Suppressor macrophage (primary cell): ENCODE measurements at regions not wholly inside any gene's neighbourhood (a gene's known extent, or its start where the extent isn't known, plus 50 kb on each side); places are given as distances from the start of the nearest gene placed in this dataset.
A peak's percentile ranks its signal among the peaks of the same experiment; 100 is the strongest.

ENCODE experiments used
- DNase-seq, 4 experiments: peaks; one replicate each; pipeline ENCODE4 v3.0.0-alpha.2; 2020 to 2022

GRCh38 chr20:63086421-63087235 lies 79.9 kb upstream of the BHLHE23 start:
- DNase-seq: no peak

- DNase-seq: no peak
These were observed 78.5 kb upstream of the BHLHE23 start for GRCh38 chr20:63085151-63085861.

DNA sequence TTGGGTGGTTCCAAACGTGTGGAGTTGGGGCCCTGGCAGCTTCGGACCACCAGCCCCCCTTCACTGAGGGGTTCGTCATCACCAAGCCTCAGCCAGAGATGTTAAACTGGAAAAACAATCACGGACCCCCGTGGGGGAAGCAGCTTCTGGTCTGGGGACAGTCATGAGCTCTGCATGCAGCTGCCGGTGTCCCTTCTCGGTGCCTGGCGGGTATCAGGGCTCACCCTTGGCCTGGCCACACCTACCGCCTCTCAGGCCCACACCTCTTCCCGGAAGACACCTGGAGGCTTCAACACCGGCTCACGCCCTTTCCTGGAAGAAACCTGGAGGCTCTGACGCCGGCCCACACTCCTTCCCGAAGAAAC lies 77.8 kb upstream of the BHLHE23 start:
- DNase-seq: no peak

DNA sequence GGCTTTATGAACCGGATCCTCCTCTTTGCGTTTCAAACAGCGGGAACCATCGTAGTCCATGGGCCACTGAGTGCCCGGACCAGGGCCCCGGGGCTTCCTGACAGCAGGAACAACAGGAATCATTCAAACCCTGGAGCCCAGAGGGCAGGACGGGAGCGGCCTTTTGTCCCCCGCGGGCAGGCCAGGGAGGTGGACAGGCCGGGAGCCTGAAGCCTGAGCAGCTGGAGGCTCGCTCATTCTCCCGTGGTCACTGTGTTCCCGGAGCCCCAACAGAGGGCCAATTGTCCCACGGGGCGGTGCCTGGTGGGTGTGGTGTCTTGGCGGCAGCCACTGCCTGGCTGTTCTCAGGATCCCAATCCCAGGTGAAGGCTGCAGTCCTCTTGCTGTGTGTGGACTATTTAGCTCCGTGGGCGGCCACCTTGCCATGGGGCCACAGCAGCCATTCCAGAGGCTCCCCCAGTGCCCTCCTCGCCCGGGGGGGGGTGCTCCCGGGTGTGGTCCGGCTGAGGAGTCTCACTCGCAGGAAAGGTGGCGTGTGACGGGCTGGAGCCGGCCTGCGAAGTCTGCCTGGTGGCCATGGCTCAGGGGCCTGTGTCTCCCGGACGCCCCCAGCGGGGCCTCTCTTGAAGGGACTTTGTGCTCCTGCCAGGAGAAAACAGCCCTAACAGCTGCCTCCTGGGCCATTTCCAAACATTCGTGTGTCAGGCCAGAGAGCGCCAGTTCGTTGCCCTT lies 77.2 kb upstream of the BHLHE23 start:
- no peak for DNase-seq

- no peak for DNase-seq
These were observed 76.4 kb upstream of the BHLHE23 start for GRCh38 chr20:63082939-63083735.

- DNase-seq: peak; percentile 13 to 61 (median 35)
These were observed 75.7 kb upstream of the BHLHE23 start for GRCh38 chr20:63082308-63082938.

- DNase-seq: no peak
These were observed 75.1 kb upstream of the BHLHE23 start for GRCh38 chr20:63081831-63082230.

DNA sequence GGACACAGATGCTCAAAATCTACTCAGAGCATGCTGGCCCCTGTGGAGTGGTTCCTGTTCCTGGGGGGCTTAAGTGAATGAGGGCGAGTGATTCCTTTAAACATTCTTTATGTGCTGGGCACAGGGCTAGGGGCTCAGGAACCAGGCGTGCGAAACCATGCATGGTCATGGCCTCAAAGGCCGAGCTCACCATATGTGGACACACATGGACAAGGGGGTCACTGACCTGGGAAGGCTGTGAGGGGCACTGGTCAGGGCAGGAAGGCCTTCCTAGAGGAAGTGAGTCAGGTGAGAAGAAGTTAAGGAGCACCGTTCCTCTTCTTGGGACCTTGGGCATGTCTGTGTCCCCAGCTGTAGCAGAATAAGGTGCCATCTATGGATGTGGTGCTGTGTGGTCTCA lies 74.6 kb upstream of the BHLHE23 start:
- DNase-seq: no peak

DNA sequence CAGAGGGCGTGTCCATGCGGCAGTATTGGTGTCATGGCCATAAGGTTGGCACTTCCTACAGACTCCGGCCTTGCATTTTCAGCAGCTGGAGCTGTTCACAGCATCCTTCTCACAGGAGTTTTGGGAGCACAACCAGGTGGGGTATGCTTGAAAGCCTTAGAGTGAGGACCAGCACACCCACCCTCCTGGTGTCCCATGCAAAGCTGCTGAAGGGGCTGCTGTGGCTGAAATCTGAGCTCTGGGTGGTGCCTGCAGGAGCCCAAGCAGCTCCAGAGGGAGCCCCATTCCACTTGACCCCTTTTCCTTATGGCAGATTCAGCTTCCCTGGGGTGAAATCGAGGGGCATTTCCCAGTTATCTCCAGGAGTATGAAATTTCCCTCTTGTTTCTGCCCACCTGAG lies 74.0 kb upstream of the BHLHE23 start:
- no peak for DNase-seq

GRCh38 chr20:63080411-63080810 lies 73.6 kb upstream of the BHLHE23 start:
- no peak for DNase-seq

- DNase-seq: no peak
These were observed 73.2 kb upstream of the BHLHE23 start for GRCh38 chr20:63079971-63080370.

DNA sequence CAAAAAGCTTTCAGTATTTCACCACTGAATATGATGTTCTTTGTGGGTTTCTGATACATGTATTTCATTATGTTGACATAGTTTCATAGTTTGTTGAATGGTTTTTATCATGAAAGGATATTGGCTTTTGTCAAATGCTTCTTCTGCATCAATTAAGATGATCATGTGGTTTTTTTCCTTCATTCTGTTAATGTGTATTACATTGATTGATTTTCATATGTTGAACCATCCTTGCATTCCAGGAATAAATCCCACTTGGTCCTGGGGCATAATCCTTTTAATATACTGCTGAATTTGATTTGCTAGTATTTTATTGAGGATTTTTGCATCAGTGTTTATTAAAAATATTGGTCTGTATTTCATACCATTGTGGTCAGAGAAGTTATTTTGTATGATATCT lies 70.9 kb upstream of the BHLHE23 start:
- DNase-seq: no peak

- no peak for DNase-seq
These were observed 69.7 kb upstream of the BHLHE23 start for GRCh38 chr20:63076421-63076820.

DNA sequence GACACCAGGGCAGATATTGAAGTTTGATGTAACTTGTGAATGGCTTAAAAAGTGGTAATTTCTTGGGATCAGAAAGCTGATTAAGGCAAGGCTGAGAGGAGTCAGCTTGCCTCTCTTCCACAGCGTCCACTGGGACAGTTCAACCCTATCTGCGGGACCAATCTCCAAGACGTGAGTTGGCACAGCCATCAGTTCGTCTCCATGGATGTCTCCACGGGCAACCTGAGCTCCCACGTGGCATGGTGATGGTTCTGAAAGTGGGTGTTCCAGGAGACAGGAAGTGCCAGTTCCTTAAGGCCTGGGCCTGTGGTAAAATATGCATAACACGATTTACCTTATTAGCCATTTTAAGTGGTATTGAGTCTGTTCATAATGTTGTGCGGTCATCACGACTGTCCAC lies 67.9 kb upstream of the BHLHE23 start:
- no peak for DNase-seq

DNA sequence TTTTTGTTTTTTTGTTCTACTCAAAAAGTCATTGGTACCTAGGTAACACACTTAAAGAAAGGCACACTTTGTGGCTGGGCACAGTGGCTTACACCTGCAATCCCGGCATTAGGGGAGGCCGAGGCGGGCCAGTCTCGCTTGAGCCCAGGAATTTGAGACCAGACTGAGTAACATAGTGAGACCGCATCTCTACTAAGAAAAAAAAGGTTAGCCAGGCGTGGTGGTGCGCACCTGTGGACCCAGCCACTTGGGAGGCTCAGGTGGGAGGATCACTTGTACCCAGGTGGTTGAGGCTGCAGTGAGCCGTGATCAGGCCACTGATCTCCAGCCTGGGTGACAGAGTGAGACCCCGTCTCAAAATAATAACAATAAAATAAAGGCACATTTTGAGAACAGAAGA lies 67.4 kb upstream of the BHLHE23 start:
- no peak for DNase-seq

DNA sequence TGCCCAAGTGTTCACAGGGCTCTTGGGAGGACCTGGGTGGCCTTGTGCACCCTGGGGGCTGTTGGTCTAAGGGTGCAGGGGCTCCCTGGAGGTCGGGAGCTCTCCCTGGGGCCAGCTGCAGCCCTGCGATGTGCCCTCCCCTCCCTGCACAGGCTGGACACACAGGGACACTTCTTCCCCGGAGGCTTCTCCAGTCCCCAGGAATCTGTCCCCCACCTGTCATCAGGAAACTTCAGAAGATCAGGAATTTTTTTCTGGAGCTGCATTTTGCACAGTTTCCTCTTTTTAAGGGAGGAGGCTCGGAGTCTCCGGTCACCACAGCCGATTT lies 66.9 kb upstream of the BHLHE23 start:
- DNase-seq: no peak

GRCh38 chr20:63072991-63073737 lies 66.4 kb upstream of the BHLHE23 start:
- no peak for DNase-seq

DNA sequence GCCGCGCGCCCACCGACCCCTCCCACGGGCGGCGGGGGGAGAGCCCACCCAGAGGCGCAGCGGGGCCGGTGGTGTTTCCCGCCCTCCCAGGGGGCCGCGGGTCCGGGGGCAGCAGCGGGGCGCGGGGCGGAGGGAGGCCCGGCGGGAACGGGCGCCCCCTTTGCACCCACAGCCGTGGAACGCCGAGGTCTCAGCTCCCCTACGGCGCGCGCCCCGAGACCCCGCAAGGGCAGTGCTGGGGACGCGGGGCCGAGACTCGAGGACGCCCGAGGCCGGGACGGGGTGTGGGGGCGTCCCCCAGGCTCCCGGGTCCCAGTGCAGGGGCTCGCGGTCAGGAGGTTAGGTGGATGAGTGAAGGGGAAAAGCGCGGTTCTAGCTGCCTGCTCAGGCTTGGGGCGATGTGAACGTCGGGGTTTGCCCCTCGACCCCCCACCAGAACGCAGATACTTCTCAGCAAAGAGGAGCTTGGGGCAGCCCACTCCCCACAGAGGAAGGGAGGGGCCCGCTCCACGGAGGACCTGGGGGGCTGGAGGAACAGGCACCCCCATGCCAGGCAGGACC lies 65.5 kb upstream of the BHLHE23 start:
- DNase-seq: no peak

DNA sequence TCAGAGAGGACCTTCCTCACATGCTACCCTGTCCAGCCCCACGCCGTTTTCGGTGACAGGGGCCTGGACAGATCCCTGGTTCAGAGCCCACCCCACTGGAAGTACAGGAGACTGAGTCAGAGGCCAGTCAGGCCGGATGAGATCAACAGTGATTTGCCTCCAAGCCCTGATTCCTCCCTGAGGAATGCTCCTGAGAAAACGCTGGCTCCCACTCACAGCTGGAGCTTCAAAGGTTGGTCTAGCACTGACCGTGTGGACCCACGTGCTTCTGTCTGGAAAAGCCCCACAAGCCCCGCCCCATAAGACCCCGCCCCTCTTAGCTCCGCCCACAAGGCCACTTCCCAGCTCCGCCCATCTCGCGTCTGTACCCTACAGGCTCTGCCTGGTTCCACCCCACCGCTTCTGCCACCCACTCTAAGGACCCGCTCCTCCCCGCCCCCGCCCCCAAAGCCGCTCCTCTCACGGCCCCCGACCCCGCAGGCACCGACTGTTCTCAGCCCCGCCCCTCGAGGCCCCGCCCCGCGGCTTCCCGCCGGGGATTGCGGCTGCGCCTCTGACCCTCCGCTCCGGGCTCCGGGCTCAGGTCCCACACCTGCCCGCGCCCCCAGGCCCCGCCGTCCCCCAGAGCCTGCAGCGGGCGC lies 64.9 kb upstream of the BHLHE23 start:
- DNase-seq: peak in 1 of 4 experiments; percentile 11

DNA sequence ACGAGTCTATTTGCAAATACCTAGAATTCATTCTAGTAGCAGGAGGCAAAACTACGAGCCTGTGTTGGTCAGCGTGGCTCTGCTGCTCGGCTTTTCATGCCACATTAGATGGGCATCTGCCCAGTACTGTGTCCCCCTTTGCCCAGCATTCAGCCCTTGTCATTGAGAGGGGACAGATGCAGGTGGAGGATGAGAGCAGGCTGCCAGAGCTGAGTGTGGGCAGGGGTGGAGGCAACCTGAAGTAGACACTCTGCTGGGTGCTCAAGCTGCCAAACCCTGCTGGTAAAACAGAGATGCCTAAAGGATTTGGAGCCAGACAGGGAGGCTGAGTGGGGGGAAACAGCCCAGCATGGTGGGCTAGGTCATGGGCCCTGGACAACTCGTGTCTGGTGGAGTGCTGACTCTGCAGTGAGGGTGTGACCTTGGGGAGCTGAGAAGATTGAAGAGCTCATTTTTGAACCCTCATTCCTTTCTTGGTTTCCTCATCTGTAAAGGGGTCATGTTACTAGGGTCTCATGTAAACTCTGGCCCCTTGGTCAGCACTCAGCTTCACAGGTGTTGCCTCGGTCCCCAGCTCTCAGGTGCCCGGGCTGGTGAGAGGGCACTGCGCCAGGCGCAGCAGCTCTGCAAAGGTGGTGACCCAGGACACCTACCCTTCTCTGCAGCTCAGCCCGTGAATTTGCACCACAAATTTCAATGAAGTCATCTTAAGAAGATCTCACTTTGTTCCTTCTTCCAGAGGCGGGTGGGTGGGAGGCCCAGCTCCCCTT lies 64.2 kb upstream of the BHLHE23 start:
- no peak for DNase-seq
